ENCODE measurements at regions not wholly inside any gene's neighbourhood (a gene's known extent, or its start where the extent isn't known, plus 50 kb on each side); places are given as distances from the start of the nearest gene placed in this dataset.
A peak's percentile ranks its signal among the peaks of the same experiment; 100 is the strongest.
"Not testable (repeated sequence)": the region's sequence is repeated elsewhere in the genome, so short reads cannot be mapped to it uniquely, and the experiment has no call there.

- intact Hi-C loops (cut with DNase I); FAIRE-seq; H3K9ac ChIP-seq (ENCODE audit: low read length in 3 of 3): not testable (repeated sequence)
These were observed 174.8 kb downstream of the COL12A1 start for GRCh38 chr6:75031102-75031501.

GRCh38 chr6:75029333-75029732, 176.5 kb downstream of the COL12A1 start:
- intact Hi-C loops (cut with DNase I): no loop called here

More at GRCh38 chr6:75031102-75031501, 174.8 kb downstream of the COL12A1 start:
- H3K36me3 ChIP-seq (ENCODE audit: control insufficient read depth in 2 of 3, insufficient read depth in 3 of 3, low read length in 3 of 3); H3K4me1 ChIP-seq (ENCODE audit: control insufficient read depth in 2 of 3, insufficient read depth in 2 of 3, low read depth in 1 of 3, low read length in 3 of 3); H3K4me3 ChIP-seq (ENCODE audit: low read length in 3 of 3); H3K27ac ChIP-seq (ENCODE audit: low read depth in 2 of 2, low read length in 2 of 2); H3K27me3 ChIP-seq (ENCODE audit: control insufficient read depth, insufficient read depth, low read length); H3K9me3 ChIP-seq (ENCODE audit: control insufficient read depth in 2 of 3, insufficient read depth in 1 of 3, low read length in 3 of 3); DNase-seq: not testable (repeated sequence)

GRCh38 chr6:75025371-75025770, 180.5 kb downstream of the COL12A1 start:
- Histone ChIP-seq H3K27ac (ENCODE audit: low read depth in 2 of 2, low read length in 2 of 2) (no peak overlapping the region), H3K4me3 (ENCODE audit: low read length in 3 of 3) (no peak overlapping the region), H3K27me3 (ENCODE audit: control insufficient read depth, insufficient read depth, low read length) (no peaks in the 10 kb centered on the region), H3K9me3 (ENCODE audit: control insufficient read depth in 2 of 3, insufficient read depth in 1 of 3, low read length in 3 of 3) (no peaks in the 10 kb centered on the region), H3K36me3 (ENCODE audit: control insufficient read depth in 2 of 3, insufficient read depth in 3 of 3, low read length in 3 of 3) (no peaks in the 10 kb centered on the region), H3K9ac (ENCODE audit: low read length in 3 of 3) (no peak overlapping the region), H3K4me1 (ENCODE audit: control insufficient read depth in 2 of 3, insufficient read depth in 2 of 3, low read depth in 1 of 3, low read length in 3 of 3) (no peaks in the 10 kb centered on the region)
- FAIRE-seq (no peak), DNase-seq (peak in 2 of 5 donors; percentile 4)
- no peak for TF ChIP-seq CTCF (IDR thresholded peaks at IDR 0.05; ENCODE audit: borderline replicate concordance, extremely low read depth, insufficient read depth)
- intact Hi-C loops (cut with DNase I): no loop called here

More at GRCh38 chr6:75029333-75029732, 176.5 kb downstream of the COL12A1 start:
- DNase-seq: no peak
- Histone ChIP-seq H3K9me3 (ENCODE audit: control insufficient read depth in 2 of 3, insufficient read depth in 1 of 3, low read length in 3 of 3) (no peaks in the 10 kb centered on the region), H3K27ac (ENCODE audit: low read depth in 2 of 2, low read length in 2 of 2) (no peak overlapping the region), H3K36me3 (ENCODE audit: control insufficient read depth in 2 of 3, insufficient read depth in 3 of 3, low read length in 3 of 3) (no peaks in the 10 kb centered on the region), H3K9ac (ENCODE audit: low read length in 3 of 3) (no peak overlapping the region), H3K4me1 (ENCODE audit: control insufficient read depth in 2 of 3, insufficient read depth in 2 of 3, low read depth in 1 of 3, low read length in 3 of 3) (no peaks in the 10 kb centered on the region), H3K4me3 (ENCODE audit: low read length in 3 of 3) (no peak overlapping the region), H3K27me3 (ENCODE audit: control insufficient read depth, insufficient read depth, low read length) (no peaks in the 10 kb centered on the region)
- no peak for FAIRE-seq
- TF ChIP-seq CTCF (IDR thresholded peaks at IDR 0.05; ENCODE audit: borderline replicate concordance, extremely low read depth, insufficient read depth): no peak

- H3K4me3 ChIP-seq (ENCODE audit: low read length in 3 of 3): no peak overlapping the region
- H3K36me3 ChIP-seq (ENCODE audit: control insufficient read depth in 2 of 3, insufficient read depth in 3 of 3, low read length in 3 of 3): no peaks in the 10 kb centered on the region
- intact Hi-C loops (cut with DNase I): no loop called here
- H3K27ac ChIP-seq (ENCODE audit: low read depth in 2 of 2, low read length in 2 of 2): no peak overlapping the region
- FAIRE-seq (no peak), DNase-seq (peak in 2 of 5 donors; percentile 7 to 39)
- no peaks in the 10 kb centered on the region for H3K27me3 ChIP-seq (ENCODE audit: control insufficient read depth, insufficient read depth, low read length)
- H3K9me3 ChIP-seq (ENCODE audit: control insufficient read depth in 2 of 3, insufficient read depth in 1 of 3, low read length in 3 of 3): no peaks in the 10 kb centered on the region
- no peaks in the 10 kb centered on the region for H3K4me1 ChIP-seq (ENCODE audit: control insufficient read depth in 2 of 3, insufficient read depth in 2 of 3, low read depth in 1 of 3, low read length in 3 of 3)
- TF ChIP-seq CTCF (IDR thresholded peaks at IDR 0.05; ENCODE audit: borderline replicate concordance, extremely low read depth, insufficient read depth): no peak
- no peak overlapping the region for H3K9ac ChIP-seq (ENCODE audit: low read length in 3 of 3)
These were observed 181.0 kb downstream of the COL12A1 start for GRCh38 chr6:75024828-75025227.
